GM12873 (cell line): ENCODE measurements at regions not wholly inside any gene's neighbourhood (a gene's known extent, or its start where the extent isn't known, plus 50 kb on each side); places are given as distances from the start of the nearest gene placed in this dataset.

ENCODE experiments used
- TF ChIP-seq, protein P1 (sequence below): IDR thresholded peaks from 2 replicates; pipeline ENCODE4 v1.5.1; 2012; ENCODE audit warnings: low read depth, mild to moderate bottlenecking, moderate library complexity, low read length, control low read depth; ENCODE audit not compliant: insufficient read depth; ENCODE audit errors: missing control alignments

DNA sequence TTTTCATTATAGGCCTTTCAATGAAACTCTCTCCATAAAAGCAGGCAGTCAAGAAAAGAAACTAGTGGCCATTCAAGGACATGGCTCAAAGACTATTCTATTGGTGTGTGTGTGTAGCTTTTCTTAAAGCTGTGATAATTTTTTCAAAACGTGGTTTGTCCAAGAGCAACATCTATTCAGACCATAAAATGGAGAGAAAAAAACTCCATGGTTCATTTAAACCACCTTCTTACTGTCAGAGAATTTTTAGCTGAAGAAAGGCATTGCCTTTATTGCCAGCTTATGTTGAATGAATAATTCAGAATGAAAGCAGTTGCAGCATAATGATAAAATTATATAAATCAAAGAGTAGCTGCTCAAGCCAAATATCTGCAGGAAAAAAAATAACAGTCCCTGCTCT, 325.5 kb downstream of the PCDH18 start:
- TF ChIP-seq, protein P1, sequence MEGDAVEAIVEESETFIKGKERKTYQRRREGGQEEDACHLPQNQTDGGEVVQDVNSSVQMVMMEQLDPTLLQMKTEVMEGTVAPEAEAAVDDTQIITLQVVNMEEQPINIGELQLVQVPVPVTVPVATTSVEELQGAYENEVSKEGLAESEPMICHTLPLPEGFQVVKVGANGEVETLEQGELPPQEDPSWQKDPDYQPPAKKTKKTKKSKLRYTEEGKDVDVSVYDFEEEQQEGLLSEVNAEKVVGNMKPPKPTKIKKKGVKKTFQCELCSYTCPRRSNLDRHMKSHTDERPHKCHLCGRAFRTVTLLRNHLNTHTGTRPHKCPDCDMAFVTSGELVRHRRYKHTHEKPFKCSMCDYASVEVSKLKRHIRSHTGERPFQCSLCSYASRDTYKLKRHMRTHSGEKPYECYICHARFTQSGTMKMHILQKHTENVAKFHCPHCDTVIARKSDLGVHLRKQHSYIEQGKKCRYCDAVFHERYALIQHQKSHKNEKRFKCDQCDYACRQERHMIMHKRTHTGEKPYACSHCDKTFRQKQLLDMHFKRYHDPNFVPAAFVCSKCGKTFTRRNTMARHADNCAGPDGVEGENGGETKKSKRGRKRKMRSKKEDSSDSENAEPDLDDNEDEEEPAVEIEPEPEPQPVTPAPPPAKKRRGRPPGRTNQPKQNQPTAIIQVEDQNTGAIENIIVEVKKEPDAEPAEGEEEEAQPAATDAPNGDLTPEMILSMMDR, result no peak

DNA sequence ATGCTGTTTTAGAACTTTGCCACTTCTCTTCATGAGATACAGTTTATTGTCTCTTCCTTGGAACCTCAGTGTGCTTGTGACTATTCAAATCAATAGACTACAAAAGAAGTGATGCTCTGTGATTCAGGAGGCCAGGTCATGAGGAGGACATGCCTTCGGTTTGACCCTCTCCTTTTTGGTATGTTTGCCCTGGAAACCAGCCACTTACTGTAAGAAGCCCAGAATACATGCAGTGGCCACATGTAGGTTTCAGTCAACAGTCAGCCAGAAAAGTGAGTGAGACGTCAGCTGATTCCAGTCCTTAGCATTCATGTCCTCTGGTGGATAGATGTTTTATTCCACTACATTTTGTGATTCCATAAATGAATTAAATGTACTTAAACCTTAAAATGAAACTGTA, 328.7 kb downstream of the PCDH18 start:
- TF ChIP-seq, protein P1, result no peak

GRCh38 chr4:137200322-137200721, 332.0 kb downstream of the PCDH18 start:
- TF ChIP-seq, protein P1, result no peak

DNA sequence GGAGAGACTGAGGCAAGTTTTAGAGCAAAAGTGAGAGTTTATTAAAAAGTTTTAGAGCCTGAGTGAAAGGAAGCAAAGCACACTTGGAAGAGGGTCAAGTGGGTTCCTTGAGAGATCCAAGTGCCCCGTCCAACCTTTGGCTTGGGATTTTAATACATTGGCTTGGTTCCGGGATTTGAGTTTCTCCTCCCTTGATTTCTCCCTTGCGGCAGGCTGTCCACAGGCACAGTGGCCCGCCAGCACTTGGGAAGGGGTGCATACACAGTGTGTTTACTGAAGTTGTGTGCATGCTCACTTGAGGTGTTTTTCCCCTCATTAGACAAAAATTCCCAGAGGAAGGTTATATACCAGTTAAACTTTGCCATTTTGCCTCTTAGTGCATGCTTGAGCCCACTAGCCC, 333.5 kb downstream of the PCDH18 start:
- TF ChIP-seq, protein P1, result no peak

DNA sequence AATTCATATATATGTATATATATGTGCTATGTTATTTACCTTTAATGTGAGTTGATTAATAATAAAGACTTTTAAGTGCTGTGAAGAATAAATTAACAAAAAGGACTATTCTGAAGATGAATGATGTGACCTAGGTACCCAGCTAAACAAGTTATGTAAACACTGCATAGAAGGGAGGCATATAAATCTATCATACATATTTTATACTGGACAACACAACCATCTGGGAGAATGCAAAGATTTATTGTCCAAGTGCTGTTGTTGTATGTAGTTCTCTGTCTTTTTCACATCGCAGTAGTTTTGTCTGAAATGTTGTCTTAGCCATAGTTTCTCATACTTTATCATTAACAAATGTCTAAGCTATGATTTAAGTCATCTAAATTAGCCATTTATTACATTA, 337.6 kb downstream of the PCDH18 start:
- TF ChIP-seq, protein P1, result no peak

GRCh38 chr4:137193564-137193963, 338.7 kb downstream of the PCDH18 start:
- TF ChIP-seq, protein P1, result no peak

- TF ChIP-seq, protein P1, result no peak
Measured at GRCh38 chr4:137181293-137181899, 350.9 kb downstream of the PCDH18 start.
